SIG-M5 (cell line): ENCODE measurements at regions not wholly inside any gene's neighbourhood (a gene's known extent, or its start where the extent isn't known, plus 50 kb on each side); places are given as distances from the start of the nearest gene placed in this dataset.
"Not testable (repeated sequence)": the region's sequence is repeated elsewhere in the genome, so short reads cannot be mapped to it uniquely, and the experiment has no call there.

ENCODE experiments used
- DNase-seq: peaks from one replicate; lab custom pipeline; 2025; lab: John Stamatoyannopoulos, UW

DNA sequence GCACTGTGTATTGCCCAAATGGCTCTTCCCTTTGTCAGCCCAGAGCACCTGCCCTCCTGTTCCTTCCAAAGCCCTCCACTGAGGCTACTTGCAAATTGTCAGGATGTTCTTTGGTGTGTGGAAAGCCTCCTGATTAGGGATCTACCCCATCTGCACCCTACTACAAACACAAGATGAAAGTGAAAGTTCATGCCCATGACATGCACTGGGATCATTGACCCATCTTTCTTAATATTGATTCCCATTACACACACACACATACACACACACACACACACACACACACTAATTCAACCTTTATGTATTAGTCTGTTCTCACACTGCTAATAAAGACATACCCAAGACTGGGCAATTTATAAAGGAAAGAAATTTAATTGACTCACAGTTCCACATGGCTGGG lies 213.7 kb upstream of the IGFBP3 start:
- DNase-seq: no peak

DNA sequence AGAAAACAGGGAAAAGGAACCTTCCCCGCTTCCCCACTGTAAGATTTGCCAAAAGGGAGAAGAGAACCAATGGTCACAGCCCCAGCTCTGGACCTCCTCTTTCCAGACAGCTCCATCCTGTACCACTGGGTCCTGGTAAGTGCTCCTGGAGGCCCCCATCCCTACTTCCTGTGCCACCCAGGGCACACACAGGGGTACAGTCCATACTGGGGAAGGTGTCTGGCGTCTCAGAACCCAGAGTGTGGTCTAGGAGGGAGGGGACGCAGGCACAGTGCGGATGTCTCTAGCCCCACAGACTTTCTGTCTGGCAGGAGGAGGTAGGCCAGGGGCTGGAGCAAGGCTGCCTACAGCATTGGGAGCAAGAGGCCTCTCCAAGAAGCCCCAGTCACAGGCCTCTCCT lies 213.3 kb upstream of the IGFBP3 start:
- no peak for DNase-seq

DNA sequence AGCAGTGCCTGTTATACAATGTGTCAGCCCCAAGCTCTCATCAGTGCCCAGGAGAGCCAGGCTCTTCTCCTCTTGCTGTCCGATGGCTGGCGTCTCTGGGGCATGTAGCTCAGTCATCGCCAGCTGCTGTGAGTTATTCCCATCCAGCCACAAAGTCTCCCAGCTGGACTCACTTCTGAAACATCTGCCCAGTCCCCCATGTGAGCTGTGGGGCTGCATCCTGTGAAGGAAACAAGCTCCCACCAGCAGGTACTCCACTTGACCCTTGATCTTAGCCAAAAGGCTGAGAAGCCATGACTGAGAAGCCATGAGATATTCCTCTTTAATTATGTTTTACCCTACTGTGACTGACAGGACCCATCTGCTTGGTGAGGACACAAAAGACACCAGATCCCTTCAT lies 212.7 kb upstream of the IGFBP3 start:
- DNase-seq: no peak

DNA sequence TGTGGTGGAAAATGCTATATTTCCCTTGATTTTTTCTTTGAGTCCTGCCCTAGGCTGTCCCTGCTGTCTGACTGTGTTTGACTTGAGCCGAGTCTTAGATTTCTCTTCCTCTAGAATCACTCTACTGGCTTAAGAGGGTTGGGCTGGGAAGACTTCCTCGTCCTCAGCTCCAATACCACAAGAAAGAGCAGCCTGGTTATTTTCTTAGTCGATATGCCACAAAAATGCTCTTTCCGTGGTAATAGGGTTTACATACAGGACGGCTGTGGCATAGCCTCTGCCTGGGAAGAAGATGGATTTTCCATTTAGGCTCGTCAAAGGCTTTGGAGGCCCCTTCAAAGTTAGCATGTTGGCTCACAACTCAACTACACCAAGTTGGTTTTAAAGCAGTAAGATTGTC lies 212.0 kb upstream of the IGFBP3 start:
- DNase-seq: no peak

GRCh38 chr7:46131916-46132795 lies 211.1 kb upstream of the IGFBP3 start:
- DNase-seq: no peak

- no peak for DNase-seq
These were observed 208.8 kb upstream of the IGFBP3 start for GRCh38 chr7:46129831-46130230.

- no peak for DNase-seq
These were observed 206.7 kb upstream of the IGFBP3 start for GRCh38 chr7:46127814-46128213.

- DNase-seq: no peak
These were observed 205.7 kb upstream of the IGFBP3 start for GRCh38 chr7:46126675-46127300.

DNA sequence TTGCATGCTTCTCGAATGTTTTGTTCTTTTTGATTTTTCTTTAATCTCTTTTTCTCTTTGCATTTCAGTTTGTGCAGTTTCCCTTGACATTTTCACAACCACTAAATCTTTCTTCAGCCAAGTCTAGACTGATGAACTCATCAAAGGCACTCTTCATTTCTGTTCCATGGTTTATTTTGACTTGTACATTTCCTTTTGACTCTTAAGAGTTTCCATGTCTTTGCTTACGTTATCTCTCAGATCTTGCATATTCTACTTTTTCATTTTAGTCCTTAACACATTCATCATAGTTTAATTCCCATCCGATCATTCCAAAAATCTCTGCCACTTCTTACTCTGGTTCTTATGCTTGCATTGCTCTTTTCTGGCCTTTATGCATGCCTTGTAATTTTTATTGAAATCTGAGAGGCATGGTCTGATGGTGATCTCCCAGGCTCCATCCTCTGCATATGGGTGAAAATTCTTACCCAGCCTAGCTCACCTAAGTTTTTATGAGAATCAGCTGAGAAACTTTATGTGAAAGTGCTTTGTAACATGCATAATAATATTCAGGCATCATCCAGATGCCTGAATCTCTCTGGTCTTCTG lies 202.8 kb upstream of the IGFBP3 start:
- DNase-seq: no peak

GRCh38 chr7:46115410-46115809 lies 194.3 kb upstream of the IGFBP3 start:
- no peak for DNase-seq

- no peak for DNase-seq
These were observed 188.4 kb upstream of the IGFBP3 start for GRCh38 chr7:46109437-46109836.

DNA sequence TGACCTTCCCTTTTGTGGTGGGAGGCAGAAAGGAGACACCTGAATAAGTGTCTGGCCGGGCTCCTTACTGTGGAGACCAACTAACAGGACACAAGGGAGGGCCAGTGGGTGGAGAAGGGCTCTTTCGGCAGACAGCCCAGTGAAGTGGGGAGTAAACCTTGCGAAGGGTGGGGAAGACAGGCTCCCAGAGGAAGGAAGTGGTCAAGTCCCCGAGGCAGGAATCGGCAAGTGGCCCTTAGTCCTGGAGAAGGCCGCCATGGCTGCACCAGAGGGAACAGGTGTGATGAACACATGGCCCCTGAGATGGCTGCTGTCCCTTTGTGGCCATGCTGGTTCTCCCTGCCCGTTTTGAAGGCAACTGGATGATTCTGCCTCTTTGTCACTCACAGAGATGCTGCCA lies 187.2 kb upstream of the IGFBP3 start:
- DNase-seq: no peak

- no peak for DNase-seq
These were observed 186.6 kb upstream of the IGFBP3 start for GRCh38 chr7:46107610-46108217.

- DNase-seq: no peak
These were observed 179.4 kb upstream of the IGFBP3 start for GRCh38 chr7:46100521-46100920.

GRCh38 chr7:46099076-46099475 lies 178.0 kb upstream of the IGFBP3 start:
- DNase-seq: no peak

GRCh38 chr7:46091071-46091470 lies 170.0 kb upstream of the IGFBP3 start:
- no peak for DNase-seq

DNA sequence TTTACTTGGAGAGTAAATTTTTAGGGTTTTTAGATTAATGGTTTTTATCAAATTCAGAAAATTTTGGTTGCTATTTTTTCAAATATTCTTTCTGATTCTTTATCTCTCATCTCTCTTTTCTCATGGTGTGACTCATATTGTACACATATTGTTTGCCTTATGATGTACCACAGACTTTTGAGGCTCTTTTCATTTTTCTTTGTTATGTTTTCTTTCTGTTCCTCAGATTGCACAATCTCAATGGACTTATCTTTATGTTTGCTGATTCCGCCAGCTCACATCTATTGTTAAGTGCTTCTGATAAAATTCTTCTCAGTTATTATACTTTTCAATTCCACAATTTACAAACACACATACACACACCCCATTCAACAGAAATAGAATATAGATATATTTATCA lies 168.2 kb upstream of the IGFBP3 start:
- no peak for DNase-seq

- not testable (repeated sequence) for DNase-seq
These were observed 167.4 kb upstream of the IGFBP3 start for GRCh38 chr7:46088486-46088885.

- no peak for DNase-seq
These were observed 159.6 kb upstream of the IGFBP3 start for GRCh38 chr7:46080595-46081159.

GRCh38 chr7:46079421-46079820 lies 158.3 kb upstream of the IGFBP3 start:
- DNase-seq: no peak

DNA sequence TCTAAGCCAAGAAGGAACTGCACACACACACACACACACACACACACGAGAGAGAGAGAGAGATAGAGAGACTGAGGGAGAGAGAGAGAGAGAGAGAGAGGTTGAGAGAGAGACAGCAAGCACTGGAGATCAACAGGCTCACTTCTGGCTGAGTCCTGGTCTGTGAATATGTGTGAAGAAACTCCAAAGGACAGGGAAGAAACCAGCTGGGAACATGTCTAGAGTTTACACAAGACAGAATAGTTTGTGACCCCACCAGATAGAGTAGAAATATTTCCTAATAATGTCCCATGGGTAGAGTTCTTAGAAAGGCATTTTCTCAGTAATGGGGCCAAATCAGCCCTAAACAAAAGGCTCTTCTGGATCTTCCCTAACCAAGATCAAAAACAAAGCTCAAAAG lies 155.5 kb upstream of the IGFBP3 start:
- no peak for DNase-seq

GRCh38 chr7:46072722-46073121 lies 151.7 kb upstream of the IGFBP3 start:
- DNase-seq: no peak

DNA sequence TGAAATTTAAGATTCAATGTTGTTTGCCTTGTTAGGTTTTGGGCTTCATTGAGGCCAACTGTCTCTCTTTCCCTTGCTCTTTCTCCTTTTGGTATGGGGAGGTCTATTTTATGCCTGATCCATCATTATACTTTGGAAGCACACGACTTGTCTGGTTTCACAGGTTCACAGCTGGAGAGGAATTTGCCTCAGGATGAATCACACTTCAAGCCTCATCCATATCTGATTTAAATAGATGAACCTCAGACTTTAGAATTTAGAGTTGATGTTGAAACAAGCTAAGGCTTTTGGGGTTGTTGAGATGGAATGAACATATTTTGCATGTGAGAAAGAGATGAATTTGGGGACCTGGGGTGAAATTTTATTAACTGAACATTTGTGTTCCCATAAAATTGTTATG lies 150.5 kb upstream of the IGFBP3 start:
- no peak for DNase-seq
